HG03575 (cell line): ENCODE measurements at regions not wholly inside any gene's neighbourhood (a gene's known extent, or its start where the extent isn't known, plus 50 kb on each side); places are given as distances from the start of the nearest gene placed in this dataset.
A peak's percentile ranks its signal among the peaks of the same experiment; 100 is the strongest.
"Not testable (repeated sequence)": the region's sequence is repeated elsewhere in the genome, so short reads cannot be mapped to it uniquely, and the experiment has no call there.

Source experiments
- ATAC-seq: cut with Tn5 transposase; IDR thresholded peaks from one replicate; pipeline ENCODE4 v1.9.1; 2021; ENCODE audit not compliant: unreplicated experiment, insufficient number of reproducible peaks, low FRiP score; ENCODE audit errors: extremely low read depth

DNA sequence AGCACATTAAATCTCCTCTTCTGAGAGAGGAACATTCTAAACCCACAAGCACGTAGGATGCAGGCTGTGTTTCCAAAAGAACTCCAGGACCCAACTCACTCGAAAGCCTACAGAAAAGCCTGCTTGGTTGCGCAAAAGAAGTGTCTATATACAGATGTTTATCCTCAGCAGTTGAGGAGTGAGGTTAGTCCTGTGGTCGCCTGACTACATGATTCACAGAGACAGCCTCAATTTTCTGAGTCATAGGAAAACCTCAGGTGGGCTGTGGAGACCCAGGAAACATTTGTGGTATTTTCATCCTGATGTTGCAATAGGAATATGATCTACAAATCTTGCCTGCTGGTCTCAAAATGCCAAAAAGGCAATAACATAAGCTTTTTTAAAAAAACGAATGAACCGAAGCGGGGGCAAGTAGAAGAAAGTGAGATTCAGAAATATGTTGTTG, 183.8 kb upstream of the THRB start:
- ATAC-seq, result no peak

DNA sequence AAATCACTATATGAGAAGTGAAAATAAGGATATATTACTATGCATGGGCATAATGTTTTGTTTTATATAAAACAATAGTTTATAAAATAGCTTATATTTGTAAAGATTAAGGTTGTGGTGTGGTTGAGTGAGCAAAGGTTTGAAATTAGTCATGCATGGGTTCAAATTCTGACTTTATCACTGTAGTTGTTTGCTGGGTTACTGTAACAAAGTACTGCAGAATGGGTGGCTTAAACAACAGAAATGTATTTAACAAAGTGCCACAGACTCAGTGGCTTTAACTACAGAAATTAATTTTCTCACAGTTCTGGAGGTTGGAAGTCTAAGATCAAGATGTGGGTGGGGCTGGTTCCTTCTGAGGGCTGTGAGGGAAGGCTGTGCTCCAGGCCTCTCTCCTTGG, 184.8 kb upstream of the THRB start:
- no peak for ATAC-seq

DNA sequence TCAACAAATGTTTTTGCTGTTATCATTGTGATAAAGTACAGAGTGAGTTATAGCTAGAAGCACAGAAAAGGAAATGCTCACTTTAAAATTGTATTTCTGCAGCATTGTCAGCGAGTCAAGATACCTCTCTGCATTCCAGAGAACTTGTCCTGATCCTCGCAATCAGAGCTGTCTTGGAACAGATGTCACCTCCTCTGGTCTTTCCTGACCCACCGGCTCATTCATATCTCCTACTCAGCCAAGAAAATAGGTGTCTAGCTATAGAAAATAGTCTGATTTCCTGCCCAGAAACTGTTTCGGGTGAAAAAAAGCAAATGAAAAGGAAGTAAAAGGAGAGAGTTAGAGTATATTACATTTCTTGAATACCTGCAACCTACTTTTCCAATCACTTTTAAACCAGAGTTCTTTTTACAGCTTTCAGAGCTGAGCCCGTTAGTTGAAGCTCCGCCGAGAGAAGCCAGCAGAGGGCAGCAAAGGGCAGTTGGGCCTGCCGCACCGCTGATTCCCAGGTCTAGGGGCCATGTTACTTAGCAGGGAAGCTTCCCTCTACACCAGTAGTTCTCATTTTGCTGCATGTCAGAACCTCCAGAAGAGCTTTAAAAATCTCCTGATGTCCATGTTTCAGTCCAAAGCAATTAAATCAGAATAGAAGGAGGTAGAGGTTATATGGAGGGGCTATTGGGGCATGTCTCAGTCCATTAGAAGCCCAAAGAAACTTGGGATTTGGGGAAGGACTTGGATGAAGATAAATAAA, 185.7 kb upstream of the THRB start:
- ATAC-seq, result peak; percentile 63

GRCh38 chr3:24682141-24682547, 187.5 kb upstream of the THRB start:
- ATAC-seq, result no peak

DNA sequence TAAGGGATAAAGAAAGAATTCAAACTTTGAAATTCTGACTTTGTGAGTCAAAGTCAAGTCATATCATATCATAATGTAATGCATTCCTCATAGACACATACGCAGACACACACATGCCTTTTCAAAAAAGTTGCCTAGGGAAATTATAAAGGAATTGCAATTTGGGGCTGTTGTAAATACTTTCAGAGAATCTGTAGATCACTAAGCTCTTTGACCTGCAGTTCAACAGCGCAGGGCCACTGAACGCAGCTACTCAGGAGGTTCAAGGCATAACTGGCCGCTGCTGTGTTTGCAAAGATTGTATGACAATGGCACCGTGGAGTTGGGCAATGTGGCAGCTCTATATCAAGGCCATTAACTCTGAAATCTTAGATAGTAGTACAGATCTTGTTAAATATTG, 188.4 kb upstream of the THRB start:
- ATAC-seq, result no peak

GRCh38 chr3:24683633-24684384, 189.2 kb upstream of the THRB start:
- no peak for ATAC-seq

- ATAC-seq, result no peak
Measured at GRCh38 chr3:24684506-24685023, 189.9 kb upstream of the THRB start.

- no peak for ATAC-seq
Measured at GRCh38 chr3:24686808-24687207, 192.2 kb upstream of the THRB start.

DNA sequence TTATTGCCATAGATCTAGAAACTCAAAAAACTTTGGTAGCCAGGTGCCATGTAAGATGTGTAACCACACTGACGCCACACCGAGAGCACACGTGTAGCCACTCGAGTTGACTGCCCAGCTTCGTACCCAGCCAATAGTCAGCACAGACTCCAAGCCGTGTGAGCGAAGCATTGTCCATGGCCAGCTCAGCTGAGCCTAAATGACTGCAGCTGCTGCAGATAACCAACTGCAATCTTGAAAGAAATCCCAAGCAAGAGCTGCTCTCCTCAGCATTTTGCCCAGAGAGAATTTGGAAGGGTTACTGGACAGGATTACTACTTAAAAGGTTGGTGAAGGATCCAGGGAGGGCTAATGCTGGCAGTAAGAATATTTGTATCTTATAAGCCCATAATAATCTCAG, 193.0 kb upstream of the THRB start:
- no peak for ATAC-seq

DNA sequence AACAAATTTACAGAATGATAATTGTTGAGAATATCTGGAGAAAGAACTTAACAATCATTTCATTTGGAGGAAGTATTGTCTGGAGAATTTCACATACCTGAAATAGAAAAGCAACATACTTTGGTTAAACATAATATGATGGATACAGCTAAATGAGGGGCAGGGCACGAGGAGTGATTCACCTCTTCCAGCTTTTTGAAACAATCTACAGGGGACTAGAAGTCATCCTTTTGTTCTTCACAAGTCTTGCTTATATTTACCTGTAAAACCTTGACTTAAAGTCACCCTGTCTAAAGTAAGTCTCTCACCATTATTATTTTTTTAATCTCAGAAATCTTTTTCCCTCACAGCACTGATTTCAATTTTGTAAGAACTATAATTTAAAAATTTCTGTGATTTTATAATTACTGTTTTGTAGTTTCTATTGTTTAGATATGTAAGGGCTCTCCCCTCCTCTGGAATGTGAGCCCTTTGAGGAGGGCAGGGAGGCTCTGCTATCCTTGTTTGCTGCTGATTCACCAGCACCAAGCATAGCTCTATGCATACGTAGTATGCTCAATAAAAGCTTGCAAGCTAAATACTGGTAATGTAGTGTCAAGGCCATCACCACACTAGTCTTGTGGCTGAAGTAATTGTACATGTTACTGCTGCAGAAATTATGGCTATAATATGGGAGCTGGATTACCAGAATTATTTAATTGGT, 193.9 kb upstream of the THRB start:
- ATAC-seq, result no peak

GRCh38 chr3:24689353-24689752, 194.7 kb upstream of the THRB start:
- no peak for ATAC-seq

- no peak for ATAC-seq
Measured at GRCh38 chr3:24690777-24691176, 196.1 kb upstream of the THRB start.

- ATAC-seq, result not testable (repeated sequence)
Measured at GRCh38 chr3:24699078-24699477, 204.4 kb upstream of the THRB start.

DNA sequence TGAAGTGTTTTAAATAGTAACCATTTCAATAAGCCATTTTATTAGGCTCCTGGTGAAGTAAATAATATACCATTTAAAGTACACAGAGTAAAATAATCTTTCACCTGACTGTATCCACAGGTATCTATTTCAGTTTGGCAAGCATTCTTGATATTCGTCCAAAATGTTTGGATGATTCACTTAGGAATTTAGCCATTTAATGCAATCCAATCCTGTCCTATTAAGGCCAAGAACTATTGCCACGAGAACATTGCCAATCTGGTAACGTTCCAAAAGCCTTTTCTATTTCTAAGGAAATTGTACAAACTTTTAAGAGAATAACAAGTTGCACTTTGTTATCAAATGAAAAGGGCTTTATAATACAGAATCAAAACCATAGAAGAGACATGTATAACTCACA, 209.8 kb upstream of the THRB start:
- ATAC-seq, result no peak

- ATAC-seq, result no peak
Measured at GRCh38 chr3:24707936-24708335, 213.3 kb upstream of the THRB start.

DNA sequence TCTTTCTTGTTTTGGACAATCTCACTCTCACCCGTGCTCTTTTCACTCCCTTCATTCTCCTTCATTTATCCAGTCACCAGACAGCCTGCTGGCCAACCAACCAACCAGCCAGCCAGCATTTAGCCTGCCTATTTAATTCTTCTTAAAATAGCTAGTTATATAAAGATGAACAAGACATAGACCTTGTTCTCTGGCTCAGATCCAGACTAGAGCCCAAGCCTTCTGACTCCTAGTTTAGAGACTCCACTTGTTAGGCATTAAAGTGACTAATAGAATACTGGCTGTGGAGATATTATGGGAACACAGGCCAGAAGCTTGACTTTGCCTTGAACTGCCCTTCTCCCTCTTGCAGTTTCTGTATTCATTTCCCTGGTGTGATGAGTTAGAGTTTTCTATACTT, 215.3 kb upstream of the THRB start:
- no peak for ATAC-seq

- ATAC-seq, result no peak
Measured at GRCh38 chr3:24713516-24713915, 218.9 kb upstream of the THRB start.

- ATAC-seq, result no peak
Measured at GRCh38 chr3:24714436-24714835, 219.8 kb upstream of the THRB start.

DNA sequence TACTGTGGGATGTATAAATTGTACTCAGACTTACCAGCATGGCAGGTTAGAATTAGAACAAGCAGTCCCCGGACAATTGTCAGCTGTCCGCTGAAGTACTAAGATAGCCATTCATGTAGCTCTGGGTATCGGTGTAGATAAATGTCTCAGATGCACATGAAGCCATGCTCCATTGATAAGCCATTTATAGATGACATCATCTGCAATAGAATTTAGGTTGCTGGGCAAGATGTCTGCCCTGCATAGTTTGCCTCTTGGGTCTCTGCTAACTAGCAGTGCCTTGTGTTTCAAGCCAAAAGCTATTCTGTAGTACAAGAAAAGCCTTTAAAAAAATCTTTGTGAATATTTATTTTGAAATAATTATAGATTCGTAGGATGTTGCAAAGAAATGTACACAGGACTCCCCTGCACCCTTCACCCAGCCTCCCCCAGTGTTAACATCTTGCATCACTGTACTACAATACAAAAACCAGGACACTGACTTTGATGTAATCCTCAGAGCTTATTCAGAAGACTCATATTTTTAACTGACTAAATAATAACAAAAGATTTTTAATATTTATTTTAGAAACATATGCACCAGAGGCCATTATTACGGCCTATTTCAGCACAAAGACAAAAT, 220.6 kb upstream of the THRB start:
- ATAC-seq, result no peak
